ENCODE measurements at regions not wholly inside any gene's neighbourhood (a gene's known extent, or its start where the extent isn't known, plus 50 kb on each side); places are given as distances from the start of the nearest gene placed in this dataset.

DNA sequence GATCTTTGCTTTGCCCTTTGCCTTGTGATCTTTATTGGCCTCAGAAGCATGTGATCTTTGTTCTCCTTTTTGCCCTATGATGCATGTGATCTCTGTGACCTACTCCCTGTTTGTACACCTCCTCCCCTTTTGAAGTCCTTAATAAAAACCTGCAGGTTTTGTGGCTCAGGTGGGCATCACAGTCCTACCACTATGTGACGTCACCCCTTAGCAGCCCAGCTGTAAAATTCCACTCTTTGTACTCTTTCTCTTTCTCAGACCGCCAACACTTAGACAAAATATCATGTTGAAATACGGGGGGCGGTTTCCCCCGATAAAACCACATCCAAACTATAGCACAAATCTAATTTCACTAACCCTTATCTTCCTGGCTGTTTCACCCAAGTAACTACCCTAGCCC, 76.7 kb upstream of the RAPGEF4 start:
- Histone ChIP-seq H3K4me1 (replicated peaks; ENCODE audit: insufficient read depth) (no peaks in the 10 kb centered on the region), H2AFZ (no peak overlapping the region), H3K36me3 (ENCODE audit: low read depth) (no peaks in the 10 kb centered on the region), H3K4me3 (no peak overlapping the region), H3K9me2 (ENCODE audit: insufficient read depth) (no peaks in the 10 kb centered on the region), H3F3A (ENCODE audit: insufficient read depth, low read depth) (no peaks in the 10 kb centered on the region), H3K79me2 (ENCODE audit: low read depth) (no peaks in the 10 kb centered on the region), H3K4me2 (no peak overlapping the region), H4K20me1 (ENCODE audit: insufficient read depth) (no peaks in the 10 kb centered on the region), H3K27ac (no peak overlapping the region), H3K27me3 (ENCODE audit: insufficient read depth, low read depth) (no peaks in the 10 kb centered on the region), H3K9me3 (ENCODE audit: insufficient read depth, low read depth) (peaks cover 5% of the 10 kb centered on the region; the same call in 1 of the 2 replicates)
- no TSS peak for BruUV-seq (replicated peaks)
- DNase-seq = no peak
- POLR2A ChIA-PET (ENCODE audit: unreplicated experiment) = no interaction called here
- CTCF ChIA-PET = no interaction called here
- intact Hi-C loops (cut with micrococcal nuclease; ENCODE audit: unreplicated experiment) = no loop called here
- TF ChIP-seq, protein P1, sequence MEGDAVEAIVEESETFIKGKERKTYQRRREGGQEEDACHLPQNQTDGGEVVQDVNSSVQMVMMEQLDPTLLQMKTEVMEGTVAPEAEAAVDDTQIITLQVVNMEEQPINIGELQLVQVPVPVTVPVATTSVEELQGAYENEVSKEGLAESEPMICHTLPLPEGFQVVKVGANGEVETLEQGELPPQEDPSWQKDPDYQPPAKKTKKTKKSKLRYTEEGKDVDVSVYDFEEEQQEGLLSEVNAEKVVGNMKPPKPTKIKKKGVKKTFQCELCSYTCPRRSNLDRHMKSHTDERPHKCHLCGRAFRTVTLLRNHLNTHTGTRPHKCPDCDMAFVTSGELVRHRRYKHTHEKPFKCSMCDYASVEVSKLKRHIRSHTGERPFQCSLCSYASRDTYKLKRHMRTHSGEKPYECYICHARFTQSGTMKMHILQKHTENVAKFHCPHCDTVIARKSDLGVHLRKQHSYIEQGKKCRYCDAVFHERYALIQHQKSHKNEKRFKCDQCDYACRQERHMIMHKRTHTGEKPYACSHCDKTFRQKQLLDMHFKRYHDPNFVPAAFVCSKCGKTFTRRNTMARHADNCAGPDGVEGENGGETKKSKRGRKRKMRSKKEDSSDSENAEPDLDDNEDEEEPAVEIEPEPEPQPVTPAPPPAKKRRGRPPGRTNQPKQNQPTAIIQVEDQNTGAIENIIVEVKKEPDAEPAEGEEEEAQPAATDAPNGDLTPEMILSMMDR (conservative IDR thresholded peaks at IDR 0.05) = no peak
- TF ChIP-seq EZH2 (IDR thresholded peaks at IDR 0.05; ENCODE audit: low read depth) = no peak

DNA sequence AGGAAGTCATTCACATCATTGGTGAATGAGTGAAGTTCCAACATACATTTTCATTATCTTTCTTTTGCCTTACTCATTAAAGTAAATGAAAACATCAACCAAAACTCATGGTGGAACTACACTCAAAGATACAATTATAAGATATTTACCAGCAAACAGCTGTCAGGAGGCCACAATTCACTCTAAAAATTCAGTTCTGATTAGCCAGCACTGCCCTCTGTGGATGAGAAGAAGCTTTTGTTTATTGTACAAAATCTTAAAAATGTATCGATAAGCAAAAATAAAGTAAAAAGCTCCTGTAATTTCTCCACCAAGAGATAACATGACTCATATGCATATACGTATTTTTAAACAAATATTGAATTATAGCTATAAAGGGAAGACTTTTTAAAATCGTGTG, 73.5 kb upstream of the RAPGEF4 start:
- Histone ChIP-seq H3K9me2 (ENCODE audit: insufficient read depth) (no peaks in the 10 kb centered on the region), H3K27me3 (ENCODE audit: insufficient read depth, low read depth) (no peaks in the 10 kb centered on the region), H3K79me2 (ENCODE audit: low read depth) (no peaks in the 10 kb centered on the region), H3F3A (ENCODE audit: insufficient read depth, low read depth) (no peaks in the 10 kb centered on the region), H3K9me3 (ENCODE audit: insufficient read depth, low read depth) (peaks cover 17% of the 10 kb centered on the region), H3K4me1 (replicated peaks; ENCODE audit: insufficient read depth) (no peaks in the 10 kb centered on the region), H3K4me3 (no peak overlapping the region), H4K20me1 (ENCODE audit: insufficient read depth) (no peaks in the 10 kb centered on the region), H2AFZ (no peak overlapping the region), H3K36me3 (ENCODE audit: low read depth) (no peaks in the 10 kb centered on the region), H3K4me2 (no peak overlapping the region), H3K27ac (no peak overlapping the region)
- DNase-seq = no peak
- CTCF ChIA-PET = interaction anchor here (0.6 kb wide), 1 partner anchor 1437 kb away, joined by 7 read pairs; no protein-coding TSS in a partner anchor
- intact Hi-C loops (cut with micrococcal nuclease; ENCODE audit: unreplicated experiment) = no loop called here
- BruUV-seq (replicated peaks) = no TSS peak
- POLR2A ChIA-PET (ENCODE audit: unreplicated experiment) = no interaction called here
- TF ChIP-seq, protein P1 (conservative IDR thresholded peaks at IDR 0.05) = no peak
- no peak for TF ChIP-seq EZH2 (IDR thresholded peaks at IDR 0.05; ENCODE audit: low read depth)

DNA sequence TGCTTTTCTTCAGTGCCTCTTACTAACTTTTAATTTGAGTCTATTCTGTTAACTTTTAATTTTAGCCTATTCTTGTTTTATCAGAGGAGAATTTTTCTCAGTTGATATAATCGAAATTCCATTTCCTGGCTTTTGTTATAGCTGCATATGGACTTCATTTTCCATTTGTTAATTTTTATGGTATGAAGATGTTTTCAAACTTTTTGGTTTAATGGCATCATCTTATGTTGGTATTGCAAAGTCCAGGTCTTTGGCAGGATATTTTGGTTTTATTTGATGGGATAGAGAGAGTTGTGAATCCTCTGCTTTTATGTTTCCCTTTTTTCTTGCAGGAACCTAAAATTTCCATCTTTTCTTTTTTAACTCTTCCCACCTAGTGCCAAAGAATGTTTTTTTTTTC, 70.9 kb upstream of the RAPGEF4 start:
- H4K20me1 ChIP-seq (ENCODE audit: insufficient read depth) = no peaks in the 10 kb centered on the region
- no peak overlapping the region for H3K4me2 ChIP-seq
- no peak overlapping the region for H3K27ac ChIP-seq
- BruUV-seq (replicated peaks) = no TSS peak
- no peaks in the 10 kb centered on the region for H3K36me3 ChIP-seq (ENCODE audit: low read depth)
- H3K9me3 ChIP-seq (ENCODE audit: insufficient read depth, low read depth) = peaks cover 15% of the 10 kb centered on the region
- H3K79me2 ChIP-seq (ENCODE audit: low read depth) = no peaks in the 10 kb centered on the region
- TF ChIP-seq EZH2 (IDR thresholded peaks at IDR 0.05; ENCODE audit: low read depth) = no peak
- TF ChIP-seq, protein P1 (conservative IDR thresholded peaks at IDR 0.05) = no peak
- ChIA-PET CTCF (no interaction called here), POLR2A (ENCODE audit: unreplicated experiment) (no interaction called here)
- H3K4me3 ChIP-seq = no peak overlapping the region
- no peaks in the 10 kb centered on the region for H3F3A ChIP-seq (ENCODE audit: insufficient read depth, low read depth)
- H3K4me1 ChIP-seq (replicated peaks; ENCODE audit: insufficient read depth) = no peaks in the 10 kb centered on the region
- no peaks in the 10 kb centered on the region for H3K27me3 ChIP-seq (ENCODE audit: insufficient read depth, low read depth)
- DNase-seq = no peak
- H3K9me2 ChIP-seq (ENCODE audit: insufficient read depth) = no peaks in the 10 kb centered on the region
- no peak overlapping the region for H2AFZ ChIP-seq
- intact Hi-C loops (cut with micrococcal nuclease; ENCODE audit: unreplicated experiment) = no loop called here

Measured in PC-9 (cell line).